H9 (cell line): ENCODE measurements at regions not wholly inside any gene's neighbourhood (a gene's known extent, or its start where the extent isn't known, plus 50 kb on each side); places are given as distances from the start of the nearest gene placed in this dataset.

Experiments used
- DNase-seq: peaks from one replicate; pipeline ENCODE4 v3.0.0-alpha.2; 2017
- H2AFZ ChIP-seq: one replicate; pipeline ENCODE4 v1.6.1; 2013; ENCODE audit warnings: mild to moderate bottlenecking, low read length, control low read depth, moderate library complexity
- H2AK5ac ChIP-seq: 2 replicates; pipeline ENCODE4 v1.6.1; 2013; ENCODE audit warnings: low read length, control low read depth, mixed read lengths; ENCODE audit not compliant: insufficient read length
- H2BK120ac ChIP-seq: one replicate; pipeline ENCODE4 v1.6.1; 2013; ENCODE audit warnings: low read depth, mild to moderate bottlenecking, low read length, control low read depth, inconsistent platforms; ENCODE audit not compliant: poor library complexity, severe bottlenecking
- H2BK12ac ChIP-seq: 2 replicates; pipeline ENCODE4 v1.6.1; 2013; ENCODE audit warnings: low read length, control low read depth, mixed read lengths, low read depth; ENCODE audit not compliant: insufficient read length
- H2BK15ac ChIP-seq: 2 replicates; pipeline ENCODE4 v1.6.1; 2013; ENCODE audit warnings: low read depth, low read length, control low read depth
- H2BK20ac ChIP-seq: one replicate; pipeline ENCODE4 v1.6.1; 2013; ENCODE audit warnings: low read depth, mild to moderate bottlenecking, low read length, control low read depth, inconsistent platforms; ENCODE audit not compliant: poor library complexity, severe bottlenecking
- H2BK5ac ChIP-seq: 2 replicates; pipeline ENCODE4 v1.6.1; 2013; ENCODE audit warnings: low read length, control low read depth, mixed read lengths; ENCODE audit not compliant: insufficient read length
- H3K14ac ChIP-seq: 2 replicates; pipeline ENCODE4 v1.6.1; 2013; ENCODE audit warnings: low read length, control low read depth; ENCODE audit not compliant: insufficient read depth
- H3K18ac ChIP-seq: 2 replicates; pipeline ENCODE4 v1.6.1; 2013; ENCODE audit warnings: low read depth, mild to moderate bottlenecking, mixed read lengths, low read length, control low read depth; ENCODE audit not compliant: insufficient read length
- H3K23ac ChIP-seq: 2 replicates; pipeline ENCODE4 v1.6.1; 2013; ENCODE audit warnings: low read length, control low read depth, mixed read lengths, low read depth; ENCODE audit not compliant: insufficient read length
- H3K23me2 ChIP-seq: 2 replicates; pipeline ENCODE4 v1.6.1; 2013; ENCODE audit warnings: low read depth, mild to moderate bottlenecking, mixed read lengths, low read length, control low read depth; ENCODE audit not compliant: insufficient read length, poor library complexity, severe bottlenecking
- H3K27ac ChIP-seq: 2 replicates; pipeline ENCODE4 v1.5.1; 2013; ENCODE audit warnings: low read length, control low read depth, mixed read lengths, low read depth; ENCODE audit not compliant: insufficient read length
- H3K27me3 ChIP-seq: 2 replicates; pipeline ENCODE4 v1.6.1; 2013; ENCODE audit warnings: low read length, control low read depth, inconsistent platforms; ENCODE audit not compliant: insufficient read depth
- H3K4ac ChIP-seq: 2 replicates; pipeline ENCODE4 v1.6.1; 2013; ENCODE audit warnings: low read depth, mild to moderate bottlenecking, control low read depth, inconsistent platforms, low read length, moderate library complexity
- H3K4me1 ChIP-seq: 2 replicates; pipeline ENCODE4 v1.6.1; 2013; ENCODE audit warnings: low read length, control low read depth, inconsistent platforms; ENCODE audit not compliant: insufficient read depth
- H3K4me2 ChIP-seq: 2 replicates; pipeline ENCODE4 v1.6.1; 2013; ENCODE audit warnings: low read length, control low read depth, mixed read lengths; ENCODE audit not compliant: insufficient read length, insufficient read depth
- H3K56ac ChIP-seq: 2 replicates; pipeline ENCODE4 v1.6.1; 2013; ENCODE audit warnings: low read depth, mild to moderate bottlenecking, mixed read lengths, low read length, control low read depth; ENCODE audit not compliant: insufficient read length
- H3K79me1 ChIP-seq: 2 replicates; pipeline ENCODE4 v1.6.1; 2013; ENCODE audit warnings: low read depth, mild to moderate bottlenecking, moderate library complexity, low read length, control low read depth, inconsistent platforms; ENCODE audit not compliant: insufficient read depth, poor library complexity, severe bottlenecking
- H3K79me2 ChIP-seq: 2 replicates; pipeline ENCODE4 v1.6.1; 2013; ENCODE audit warnings: low read length, control low read depth, inconsistent platforms; ENCODE audit not compliant: insufficient read depth
- H3K9ac ChIP-seq: 2 replicates; pipeline ENCODE4 v1.6.1; 2013; ENCODE audit warnings: low read length, control low read depth, mixed read lengths; ENCODE audit not compliant: insufficient read length; ENCODE audit errors: extremely low read depth
- H3K9me3 ChIP-seq: one replicate; pipeline ENCODE4 v1.6.1; 2013; ENCODE audit warnings: low read depth, low read length, inconsistent platforms; ENCODE audit not compliant: control insufficient read depth
- H3T11ph ChIP-seq: one replicate; pipeline ENCODE4 v1.6.1; 2013; ENCODE audit warnings: mild to moderate bottlenecking, low read length, control low read depth, inconsistent platforms
- H4K20me1 ChIP-seq: one replicate; pipeline ENCODE4 v1.6.1; 2013; ENCODE audit not compliant: control insufficient read depth, insufficient read length, insufficient read depth
- H4K5ac ChIP-seq: 2 replicates; pipeline ENCODE4 v1.6.1; 2013; ENCODE audit warnings: low read depth, mild to moderate bottlenecking, mixed read lengths, low read length, control low read depth; ENCODE audit not compliant: insufficient read length
- H4K8ac ChIP-seq: replicated peaks from 2 replicates; pipeline ENCODE4 v1.6.1; 2013; ENCODE audit warnings: low read length, control low read depth, mixed read lengths, low read depth; ENCODE audit not compliant: insufficient read length
- H4K91ac ChIP-seq: 2 replicates; pipeline ENCODE4 v1.6.1; 2013; ENCODE audit warnings: low read depth, mild to moderate bottlenecking, moderate library complexity, mixed read lengths, low read length, control low read depth; ENCODE audit not compliant: insufficient read length
- H3K27ac Mint-ChIP-seq, 3 experiments: 2 replicates in 2 of 3; 3 replicates in 1 of 3; pipeline ENCODE4 v1.8.0; 2020 to 2021; ENCODE audit warnings: mixed read lengths in 3 of 3, mild to moderate bottlenecking in 1 of 3, moderate library complexity in 1 of 3
- H3K27me3 Mint-ChIP-seq: 2 replicates; pipeline ENCODE4 v1.8.0; 2021; ENCODE audit warnings: low read depth, mild to moderate bottlenecking, moderate library complexity, mixed read lengths
- H3K36me3 Mint-ChIP-seq, 3 experiments: 2 replicates in 2 of 3; 3 replicates in 1 of 3; pipeline ENCODE4 v1.8.0; 2020 to 2021; ENCODE audit warnings: low read depth in 3 of 3, mixed read lengths in 3 of 3; ENCODE audit not compliant: insufficient read depth in 1 of 3
- H3K4me1 Mint-ChIP-seq, 2 experiments: 2 replicates each; pipeline ENCODE4 v1.8.0; 2020; ENCODE audit warnings: mixed read lengths in 2 of 2
- H3K4me3 Mint-ChIP-seq, 2 experiments: 2 replicates in 1 of 2; 3 replicates in 1 of 2; pipeline ENCODE4 v1.8.0; 2020 to 2021; ENCODE audit warnings: mild to moderate bottlenecking in 2 of 2, mixed read lengths in 2 of 2, moderate library complexity in 1 of 2
- H3K9me3 Mint-ChIP-seq, 2 experiments: 2 replicates in 1 of 2; 3 replicates in 1 of 2; pipeline ENCODE4 v1.8.0; 2020; ENCODE audit warnings: mild to moderate bottlenecking in 2 of 2, mixed read lengths in 2 of 2, moderate library complexity in 1 of 2
- WGBS: extraction: QIAGEN DNeasy Blood & Tissue Kit; methylation state at CpG from one replicate; pipeline ENCODE4 v1.1.7; 2013; ENCODE audit warnings: missing lambda C conversion rate, low lambda C conversion rate, mixed read lengths; ENCODE audit not compliant: insufficient read length; ENCODE audit errors: extremely low coverage; 5-methylcytosine and 5-hydroxymethylcytosine counted together
- TF ChIP-seq, protein P1 (sequence below): fragments of 200-600 bp; sonication (generic); conservative IDR thresholded peaks from 3 replicates; pipeline ENCODE4 v1.8.0; 2021; ENCODE audit warnings: antibody characterized with exemption, mild to moderate bottlenecking

DNA sequence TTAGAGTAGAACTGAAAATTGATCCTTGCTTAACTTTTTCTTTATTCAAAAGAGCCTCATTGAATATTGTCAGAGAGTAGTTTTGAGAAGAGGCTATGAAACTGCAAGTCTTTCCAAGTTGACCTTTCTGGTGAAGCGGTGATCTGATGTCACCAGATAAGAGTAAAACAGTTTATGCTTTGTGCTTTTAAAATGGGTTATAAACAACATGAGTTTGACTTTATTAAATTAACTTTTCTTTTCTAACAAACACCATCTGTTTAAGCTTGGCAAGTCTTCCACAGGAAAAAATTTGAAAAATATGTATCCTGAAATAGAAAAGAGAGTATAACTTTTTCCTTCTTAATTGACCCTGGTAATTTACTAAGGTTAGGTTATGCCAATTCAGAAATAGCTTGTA, 408.7 kb upstream of the NOVA1 start:
- Histone ChIP-seq H4K91ac (no peak overlapping the region), H3K4me2 (no peak overlapping the region), H3T11ph (no peak overlapping the region), H3K79me1 (no peaks in the 10 kb centered on the region), H2AK5ac (no peak overlapping the region), H2BK5ac (no peak overlapping the region), H3K23me2 (no peaks in the 10 kb centered on the region), H3K9me3 (no peaks in the 10 kb centered on the region), H2BK120ac (no peak overlapping the region), H3K9ac (no peak overlapping the region), H4K5ac (no peak overlapping the region), H2BK12ac (no peak overlapping the region), H2BK20ac (no peak overlapping the region), H3K56ac (no peak overlapping the region), H3K4me1 (no peaks in the 10 kb centered on the region), H4K20me1 (no peaks in the 10 kb centered on the region), H3K23ac (no peak overlapping the region), H3K79me2 (no peaks in the 10 kb centered on the region), H3K4ac (no peak overlapping the region), H3K18ac (no peak overlapping the region), H2BK15ac (no peak overlapping the region), H4K8ac (no peak overlapping the region), H2AFZ (no peak overlapping the region), H3K27me3 (no peaks in the 10 kb centered on the region), H3K14ac (no peak overlapping the region), H3K27ac (no peak overlapping the region)
- Mint-ChIP-seq H3K4me3 (no peak overlapping the region), H3K4me1 (no peaks in the 10 kb centered on the region; a peak in 1 of 4 replicates), H3K27me3 (no peaks in the 10 kb centered on the region), H3K27ac (no peak overlapping the region), H3K36me3 (peaks cover 0 to 10% (median 3%) of the 10 kb centered on the region in 3 experiments; a peak in 4 of 7 replicates), H3K9me3 (peaks cover 4 to 8% of the 10 kb centered on the region in 2 experiments; a peak in 4 of 5 replicates)
- no CpG with 5 or more reads among the region's 1 CpG for WGBS
- TF ChIP-seq, protein P1, sequence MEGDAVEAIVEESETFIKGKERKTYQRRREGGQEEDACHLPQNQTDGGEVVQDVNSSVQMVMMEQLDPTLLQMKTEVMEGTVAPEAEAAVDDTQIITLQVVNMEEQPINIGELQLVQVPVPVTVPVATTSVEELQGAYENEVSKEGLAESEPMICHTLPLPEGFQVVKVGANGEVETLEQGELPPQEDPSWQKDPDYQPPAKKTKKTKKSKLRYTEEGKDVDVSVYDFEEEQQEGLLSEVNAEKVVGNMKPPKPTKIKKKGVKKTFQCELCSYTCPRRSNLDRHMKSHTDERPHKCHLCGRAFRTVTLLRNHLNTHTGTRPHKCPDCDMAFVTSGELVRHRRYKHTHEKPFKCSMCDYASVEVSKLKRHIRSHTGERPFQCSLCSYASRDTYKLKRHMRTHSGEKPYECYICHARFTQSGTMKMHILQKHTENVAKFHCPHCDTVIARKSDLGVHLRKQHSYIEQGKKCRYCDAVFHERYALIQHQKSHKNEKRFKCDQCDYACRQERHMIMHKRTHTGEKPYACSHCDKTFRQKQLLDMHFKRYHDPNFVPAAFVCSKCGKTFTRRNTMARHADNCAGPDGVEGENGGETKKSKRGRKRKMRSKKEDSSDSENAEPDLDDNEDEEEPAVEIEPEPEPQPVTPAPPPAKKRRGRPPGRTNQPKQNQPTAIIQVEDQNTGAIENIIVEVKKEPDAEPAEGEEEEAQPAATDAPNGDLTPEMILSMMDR = no peak
- DNase-seq = no peak
